ENCODE measurements at regions not wholly inside any gene's neighbourhood (a gene's known extent, or its start where the extent isn't known, plus 50 kb on each side); places are given as distances from the start of the nearest gene placed in this dataset.

GRCh38 chr1:208552928-208553327 lies 308.7 kb upstream of the PLXNA2 start:
- no peak overlapping the region for H3K9ac ChIP-seq (ENCODE audit: low read depth, low read length)

GRCh38 chr1:208556461-208556860 lies 312.3 kb upstream of the PLXNA2 start:
- no peaks in the 10 kb centered on the region for H3K36me3 ChIP-seq (ENCODE audit: insufficient read depth, low read length)
- H3K4me3 ChIP-seq (ENCODE audit: low read length) = no peak overlapping the region
- no peaks in the 10 kb centered on the region for H3K9me3 ChIP-seq (replicated peaks; ENCODE audit: low read length)
- no peak overlapping the region for H3K9ac ChIP-seq (ENCODE audit: low read depth, low read length)
- peaks cover 10% of the 10 kb centered on the region for H3K27me3 ChIP-seq (ENCODE audit: control insufficient read depth, insufficient read depth, low read length)
- no peak overlapping the region for H3K4me2 ChIP-seq (ENCODE audit: low read length)
- H3K4me1 ChIP-seq (ENCODE audit: control insufficient read depth, insufficient read depth, low read length) = no peaks in the 10 kb centered on the region

More at GRCh38 chr1:208552928-208553327, 308.7 kb upstream of the PLXNA2 start:
- Histone ChIP-seq H3K36me3 (ENCODE audit: insufficient read depth, low read length) (no peaks in the 10 kb centered on the region), H3K4me3 (ENCODE audit: low read length) (no peak overlapping the region), H3K4me2 (ENCODE audit: low read length) (no peak overlapping the region), H3K27me3 (ENCODE audit: control insufficient read depth, insufficient read depth, low read length) (peaks cover 14% of the 10 kb centered on the region), H3K9me3 (replicated peaks; ENCODE audit: low read length) (no peaks in the 10 kb centered on the region), H3K4me1 (ENCODE audit: control insufficient read depth, insufficient read depth, low read length) (no peaks in the 10 kb centered on the region)

- H3K4me2 ChIP-seq (ENCODE audit: low read length) = no peak overlapping the region
- no peaks in the 10 kb centered on the region for H3K36me3 ChIP-seq (ENCODE audit: insufficient read depth, low read length)
- no peaks in the 10 kb centered on the region for H3K4me1 ChIP-seq (ENCODE audit: control insufficient read depth, insufficient read depth, low read length)
- no peak overlapping the region for H3K9ac ChIP-seq (ENCODE audit: low read depth, low read length)
- H3K4me3 ChIP-seq (ENCODE audit: low read length) = no peak overlapping the region
- H3K9me3 ChIP-seq (replicated peaks; ENCODE audit: low read length) = no peaks in the 10 kb centered on the region
- peaks cover 16% of the 10 kb centered on the region for H3K27me3 ChIP-seq (ENCODE audit: control insufficient read depth, insufficient read depth, low read length)
These were observed 313.0 kb upstream of the PLXNA2 start for GRCh38 chr1:208557046-208557722.

- no peaks in the 10 kb centered on the region for H3K36me3 ChIP-seq (ENCODE audit: insufficient read depth, low read length)
- no peak overlapping the region for H3K4me3 ChIP-seq (ENCODE audit: low read length)
- no peak overlapping the region for H3K9ac ChIP-seq (ENCODE audit: low read depth, low read length)
- H3K4me1 ChIP-seq (ENCODE audit: control insufficient read depth, insufficient read depth, low read length) = no peaks in the 10 kb centered on the region
- H3K4me2 ChIP-seq (ENCODE audit: low read length) = no peak overlapping the region
- peaks cover 15% of the 10 kb centered on the region for H3K27me3 ChIP-seq (ENCODE audit: control insufficient read depth, insufficient read depth, low read length)
- no peaks in the 10 kb centered on the region for H3K9me3 ChIP-seq (replicated peaks; ENCODE audit: low read length)
These were observed 313.5 kb upstream of the PLXNA2 start for GRCh38 chr1:208557723-208558094.

- Histone ChIP-seq H3K36me3 (ENCODE audit: insufficient read depth, low read length) (no peaks in the 10 kb centered on the region), H3K4me2 (ENCODE audit: low read length) (no peak overlapping the region), H3K9me3 (replicated peaks; ENCODE audit: low read length) (no peaks in the 10 kb centered on the region), H3K4me1 (ENCODE audit: control insufficient read depth, insufficient read depth, low read length) (no peaks in the 10 kb centered on the region), H3K9ac (ENCODE audit: low read depth, low read length) (no peak overlapping the region), H3K4me3 (ENCODE audit: low read length) (no peak overlapping the region), H3K27me3 (ENCODE audit: control insufficient read depth, insufficient read depth, low read length) (peaks cover 10% of the 10 kb centered on the region)
These were observed 315.6 kb upstream of the PLXNA2 start for GRCh38 chr1:208559597-208560329.

GRCh38 chr1:208562151-208562960 lies 318.2 kb upstream of the PLXNA2 start:
- Histone ChIP-seq H3K9ac (ENCODE audit: low read depth, low read length) (no peak overlapping the region), H3K4me2 (ENCODE audit: low read length) (no peak overlapping the region), H3K27me3 (ENCODE audit: control insufficient read depth, insufficient read depth, low read length) (peaks cover 10% of the 10 kb centered on the region), H3K9me3 (replicated peaks; ENCODE audit: low read length) (no peaks in the 10 kb centered on the region), H3K4me3 (ENCODE audit: low read length) (no peak overlapping the region), H3K4me1 (ENCODE audit: control insufficient read depth, insufficient read depth, low read length) (no peaks in the 10 kb centered on the region), H3K36me3 (ENCODE audit: insufficient read depth, low read length) (no peaks in the 10 kb centered on the region)

GRCh38 chr1:208564466-208564865 lies 320.3 kb upstream of the PLXNA2 start:
- H3K4me3 ChIP-seq (ENCODE audit: low read length) = no peak overlapping the region
- no peaks in the 10 kb centered on the region for H3K36me3 ChIP-seq (ENCODE audit: insufficient read depth, low read length)
- no peaks in the 10 kb centered on the region for H3K4me1 ChIP-seq (ENCODE audit: control insufficient read depth, insufficient read depth, low read length)
- no peaks in the 10 kb centered on the region for H3K9me3 ChIP-seq (replicated peaks; ENCODE audit: low read length)
- no peak overlapping the region for H3K9ac ChIP-seq (ENCODE audit: low read depth, low read length)
- H3K27me3 ChIP-seq (ENCODE audit: control insufficient read depth, insufficient read depth, low read length) = peaks cover 10% of the 10 kb centered on the region
- H3K4me2 ChIP-seq (ENCODE audit: low read length) = no peak overlapping the region

- Histone ChIP-seq H3K9me3 (replicated peaks; ENCODE audit: low read length) (no peaks in the 10 kb centered on the region), H3K4me3 (ENCODE audit: low read length) (no peak overlapping the region), H3K36me3 (ENCODE audit: insufficient read depth, low read length) (no peaks in the 10 kb centered on the region), H3K9ac (ENCODE audit: low read depth, low read length) (no peak overlapping the region), H3K27me3 (ENCODE audit: control insufficient read depth, insufficient read depth, low read length) (peaks cover 10% of the 10 kb centered on the region), H3K4me2 (ENCODE audit: low read length) (no peak overlapping the region), H3K4me1 (ENCODE audit: control insufficient read depth, insufficient read depth, low read length) (no peaks in the 10 kb centered on the region)
These were observed 321.7 kb upstream of the PLXNA2 start for GRCh38 chr1:208565756-208566440.

GRCh38 chr1:208569181-208569580 lies 325.0 kb upstream of the PLXNA2 start:
- no peak overlapping the region for H3K4me3 ChIP-seq (ENCODE audit: low read length)
- H3K4me1 ChIP-seq (ENCODE audit: control insufficient read depth, insufficient read depth, low read length) = no peaks in the 10 kb centered on the region
- H3K36me3 ChIP-seq (ENCODE audit: insufficient read depth, low read length) = no peaks in the 10 kb centered on the region
- no peak overlapping the region for H3K4me2 ChIP-seq (ENCODE audit: low read length)
- H3K27me3 ChIP-seq (ENCODE audit: control insufficient read depth, insufficient read depth, low read length) = no peaks in the 10 kb centered on the region
- no peak overlapping the region for H3K9ac ChIP-seq (ENCODE audit: low read depth, low read length)
- H3K9me3 ChIP-seq (replicated peaks; ENCODE audit: low read length) = no peaks in the 10 kb centered on the region

- Histone ChIP-seq H3K4me1 (ENCODE audit: control insufficient read depth, insufficient read depth, low read length) (no peaks in the 10 kb centered on the region), H3K9me3 (replicated peaks; ENCODE audit: low read length) (no peaks in the 10 kb centered on the region), H3K36me3 (ENCODE audit: insufficient read depth, low read length) (no peaks in the 10 kb centered on the region), H3K9ac (ENCODE audit: low read depth, low read length) (no peak overlapping the region), H3K27me3 (ENCODE audit: control insufficient read depth, insufficient read depth, low read length) (no peaks in the 10 kb centered on the region), H3K4me3 (ENCODE audit: low read length) (no peak overlapping the region), H3K4me2 (ENCODE audit: low read length) (no peak overlapping the region)
These were observed 326.2 kb upstream of the PLXNA2 start for GRCh38 chr1:208570362-208570761.

GRCh38 chr1:208576425-208576824 lies 332.2 kb upstream of the PLXNA2 start:
- no peaks in the 10 kb centered on the region for H3K4me1 ChIP-seq (ENCODE audit: control insufficient read depth, insufficient read depth, low read length)

More at GRCh38 chr1:208576425-208576824, 332.2 kb upstream of the PLXNA2 start:
- Histone ChIP-seq H3K4me2 (ENCODE audit: low read length) (no peak overlapping the region), H3K4me3 (ENCODE audit: low read length) (no peak overlapping the region), H3K36me3 (ENCODE audit: insufficient read depth, low read length) (no peaks in the 10 kb centered on the region), H3K9ac (ENCODE audit: low read depth, low read length) (no peak overlapping the region), H3K27me3 (ENCODE audit: control insufficient read depth, insufficient read depth, low read length) (peaks cover 9% of the 10 kb centered on the region), H3K9me3 (replicated peaks; ENCODE audit: low read length) (no peaks in the 10 kb centered on the region)
